ENCODE measurements at regions not wholly inside any gene's neighbourhood (a gene's known extent, or its start where the extent isn't known, plus 50 kb on each side); places are given as distances from the start of the nearest gene placed in this dataset.
"Not testable (repeated sequence)": the region's sequence is repeated elsewhere in the genome, so short reads cannot be mapped to it uniquely, and the experiment has no call there.

DNA sequence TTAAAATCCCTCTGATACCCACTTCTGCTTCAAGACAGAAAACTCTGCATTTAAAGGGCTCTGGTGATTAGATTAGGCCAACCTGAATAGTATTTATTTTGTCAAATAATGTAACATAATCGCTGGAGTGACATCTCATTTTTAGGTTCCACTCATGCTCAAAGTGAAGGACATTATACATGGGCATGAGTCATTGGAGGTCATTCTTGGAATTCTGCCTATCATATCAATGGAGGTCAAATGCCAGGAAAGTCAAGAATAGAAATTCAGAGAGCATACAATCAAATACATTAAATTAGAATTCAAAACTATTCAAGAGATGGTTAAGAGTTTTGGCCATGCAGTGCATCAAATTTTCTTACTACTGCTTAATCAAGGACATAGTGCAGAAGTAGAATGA, 50.8 kb upstream of the PRSS1 start:
- DNase-seq = no peak

DNA sequence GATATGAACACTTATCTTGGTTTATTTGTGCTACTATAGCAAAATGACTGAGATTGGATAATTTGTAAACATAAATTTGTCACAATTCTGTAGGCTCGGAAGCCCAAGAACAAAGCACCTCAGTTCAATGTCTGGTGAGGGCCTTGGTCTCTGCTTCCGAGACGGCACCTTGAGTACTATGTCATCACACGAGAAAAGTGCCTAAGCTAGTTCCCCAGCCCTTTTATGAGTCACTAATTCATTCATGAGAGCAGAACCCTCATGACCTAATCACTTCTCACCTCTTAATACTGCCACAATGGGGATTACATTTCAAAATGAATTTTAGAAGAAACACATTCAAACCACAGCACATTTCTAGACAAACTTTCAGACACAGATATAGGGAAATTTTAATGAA, 52.0 kb upstream of the PRSS1 start:
- no peak for DNase-seq

DNA sequence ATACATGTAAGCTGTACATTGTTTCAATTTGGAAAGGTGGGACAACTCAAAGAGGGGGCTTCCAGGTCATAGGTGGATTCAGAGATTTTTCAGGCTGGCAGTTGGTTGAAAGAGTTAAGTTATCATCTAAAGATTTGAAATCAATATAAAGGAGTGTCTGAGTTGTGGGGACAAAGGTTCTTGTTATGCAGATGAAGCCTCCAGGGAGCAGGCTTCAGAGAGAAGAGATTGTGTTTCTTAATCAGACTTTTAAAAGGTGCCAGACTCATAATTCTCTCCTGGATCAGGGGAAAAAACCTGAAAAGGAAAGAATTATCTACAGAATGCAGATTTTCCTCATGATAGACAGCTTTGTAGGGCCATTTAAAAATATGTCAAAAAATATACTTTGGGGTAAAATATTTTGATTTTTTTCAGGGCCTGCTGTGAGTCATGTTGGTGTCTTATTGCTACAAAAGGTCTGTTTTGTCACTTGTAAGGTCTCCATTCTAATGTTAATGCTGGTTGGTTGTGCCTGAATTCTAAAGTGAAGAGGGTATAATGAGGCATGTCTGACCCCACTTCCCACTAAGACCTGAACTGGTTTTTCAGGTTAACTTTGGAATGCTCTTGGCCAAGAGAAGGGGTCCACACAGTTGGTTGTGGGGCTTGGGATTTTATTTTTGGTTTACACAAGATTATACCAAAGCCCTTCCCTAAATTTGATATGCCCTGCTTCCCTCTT, 52.7 kb upstream of the PRSS1 start:
- DNase-seq = no peak

DNA sequence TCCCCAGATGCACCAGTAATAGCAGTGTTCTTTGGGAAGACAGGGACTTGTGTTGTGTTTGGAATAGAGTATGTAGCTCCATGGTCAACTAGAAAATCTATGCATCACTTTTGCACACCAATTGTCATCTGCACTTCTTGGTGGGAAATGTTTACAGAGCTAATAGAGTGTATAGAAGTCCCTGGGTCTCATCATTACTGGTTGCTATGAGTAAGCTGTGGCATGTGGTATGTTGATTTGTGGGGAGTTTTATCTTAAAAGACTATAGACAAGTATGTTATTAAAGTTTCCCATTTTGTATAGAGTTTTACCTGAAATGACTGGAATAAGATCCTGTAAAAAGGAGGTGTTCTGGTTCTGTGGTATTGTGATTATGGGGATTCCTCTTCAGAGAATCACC, 55.4 kb upstream of the PRSS1 start:
- no peak for DNase-seq

DNA sequence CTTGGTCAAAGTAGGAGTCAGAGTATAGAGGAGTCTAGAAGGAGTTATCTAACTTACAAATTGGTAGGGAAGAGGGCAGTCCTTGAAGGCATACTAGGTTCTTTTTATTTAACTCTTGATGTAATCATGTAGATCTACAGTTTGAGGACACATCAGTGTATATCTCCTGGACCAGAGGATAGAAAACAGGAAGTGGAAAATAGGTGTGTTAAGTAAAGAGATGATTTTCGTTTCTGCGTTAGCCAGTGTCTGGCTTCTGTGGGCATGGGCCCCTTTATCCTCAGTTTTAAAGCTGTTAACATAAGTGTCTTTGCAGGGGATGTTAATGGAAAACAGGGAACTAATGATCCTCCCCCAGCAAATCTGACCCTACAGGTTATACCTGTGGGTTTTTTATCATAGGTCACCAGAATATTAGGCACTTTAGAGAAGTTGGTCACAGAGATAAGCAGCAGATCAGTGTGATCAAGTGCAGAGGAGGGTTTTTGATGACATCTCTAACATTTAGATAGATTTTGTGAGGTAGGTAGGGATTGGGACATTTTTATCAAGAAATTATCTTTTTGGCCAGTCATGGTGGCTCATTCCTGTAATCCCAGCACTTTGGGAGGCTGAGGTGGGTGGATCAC, 58.6 kb upstream of the PRSS1 start:
- no peak for DNase-seq

DNA sequence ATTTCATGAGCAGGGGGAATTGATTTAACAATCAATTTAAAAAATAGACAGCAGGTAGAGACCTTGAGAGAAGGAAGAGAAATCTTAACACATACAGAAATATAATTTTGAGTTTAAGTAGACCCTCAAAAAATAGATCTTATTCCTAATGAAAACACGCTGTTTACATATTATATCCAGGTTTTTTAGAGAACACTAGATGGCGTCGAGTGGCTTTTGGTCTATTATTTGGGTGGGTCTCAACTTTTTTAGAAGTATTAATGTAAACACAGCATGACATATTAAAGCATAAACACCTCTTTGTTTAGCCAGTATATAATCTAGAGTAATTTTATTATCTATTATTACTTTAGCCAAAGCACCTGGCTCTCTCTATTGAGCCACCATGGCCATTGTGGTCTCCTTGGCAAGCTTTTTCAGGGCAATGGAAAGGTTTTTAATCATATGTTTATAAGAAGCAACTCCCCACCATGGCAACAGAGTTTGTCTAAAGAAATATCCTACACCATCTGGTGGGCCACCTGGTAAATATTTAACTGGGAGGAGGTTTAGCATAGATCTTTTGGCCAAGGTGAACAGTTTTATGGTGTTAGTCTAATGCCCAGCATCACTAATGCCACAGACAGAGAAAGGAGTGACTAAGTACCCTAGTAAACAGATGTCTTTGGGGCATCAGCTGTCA, 59.7 kb upstream of the PRSS1 start:
- DNase-seq = no peak

DNA sequence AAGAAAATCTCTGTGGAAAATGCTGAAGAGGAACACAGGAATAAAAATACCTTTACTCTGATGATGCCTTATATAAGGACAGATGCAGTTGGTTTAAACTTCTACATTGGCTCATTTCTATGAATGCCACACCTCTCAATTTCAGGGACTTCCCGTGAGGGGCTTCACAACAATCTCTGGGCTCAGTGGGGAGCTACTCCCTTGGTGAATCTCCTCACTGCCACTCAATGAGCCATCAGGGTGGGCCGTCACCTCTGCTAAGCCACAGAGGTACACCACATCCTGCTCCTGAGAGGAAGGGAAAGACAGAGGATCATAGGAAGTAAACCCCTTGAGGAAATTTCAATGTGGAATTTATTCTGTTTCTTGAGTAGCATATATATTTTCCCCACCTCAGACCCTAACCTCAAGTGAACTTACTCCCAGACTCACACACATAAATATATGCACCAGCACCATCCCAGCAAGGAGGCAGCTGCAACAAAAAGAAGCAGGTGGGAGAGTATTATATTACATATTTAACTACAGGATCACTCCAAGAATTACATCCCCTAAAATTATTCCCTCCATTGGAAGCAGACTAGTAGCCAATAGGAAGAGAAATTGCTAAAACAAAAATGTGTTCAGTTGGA, 63.3 kb upstream of the PRSS1 start:
- DNase-seq = no peak

DNA sequence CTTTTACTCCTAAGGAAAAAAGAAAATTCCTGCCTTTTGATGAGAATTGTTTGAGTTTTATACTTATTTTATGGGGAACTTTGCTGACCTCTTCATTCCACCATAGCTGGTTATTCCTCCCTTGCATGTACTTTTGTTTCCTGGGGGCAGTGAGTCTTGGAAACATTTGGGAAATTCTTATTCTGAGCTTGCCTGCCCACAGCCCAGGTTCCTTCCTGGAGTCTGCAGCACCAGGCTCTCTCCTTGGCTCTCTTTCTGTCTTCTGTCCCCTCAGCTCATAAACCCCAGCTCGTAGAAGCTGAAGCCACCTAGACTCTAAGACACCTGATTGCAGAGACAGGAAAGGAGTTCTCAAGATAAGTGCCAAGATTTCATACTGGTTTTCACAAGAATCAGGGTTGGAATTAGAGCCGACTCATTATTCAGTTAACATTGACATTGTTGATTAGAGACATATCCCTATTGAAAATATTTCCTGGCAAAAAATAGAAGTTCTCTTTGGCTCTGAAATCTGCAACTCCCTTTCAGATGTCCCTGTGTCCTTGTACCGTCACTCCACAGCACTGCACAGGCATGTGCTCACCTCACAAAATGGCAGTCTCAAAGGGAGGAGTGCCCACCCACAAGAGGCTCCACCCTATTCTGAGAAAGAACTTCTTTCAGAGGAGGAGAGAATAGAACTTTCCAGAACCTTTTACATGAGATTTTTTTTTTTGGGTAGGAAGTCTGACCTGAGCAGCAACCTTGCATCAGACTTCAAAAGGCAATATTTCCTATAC, 67.8 kb upstream of the PRSS1 start:
- DNase-seq = no peak

DNA sequence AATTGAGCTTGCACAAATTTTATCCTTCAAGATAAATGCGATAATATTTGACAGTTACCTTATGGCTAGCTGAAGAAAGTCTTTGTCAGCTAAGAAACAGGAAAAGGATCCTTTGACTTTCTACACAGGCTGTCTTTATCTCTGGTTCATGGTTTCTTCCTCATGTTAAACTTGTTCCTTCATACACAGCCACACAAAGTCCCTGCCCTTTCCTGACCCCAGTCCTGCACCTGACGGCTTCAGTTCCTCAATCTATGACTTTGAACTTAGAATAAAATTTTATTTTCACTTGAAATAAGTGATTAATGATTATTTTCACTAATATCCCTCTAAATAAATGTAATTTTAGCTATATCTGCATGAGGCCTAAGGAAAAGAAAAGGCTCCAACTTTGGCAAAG, 77.8 kb upstream of the PRSS1 start:
- DNase-seq = no peak

DNA sequence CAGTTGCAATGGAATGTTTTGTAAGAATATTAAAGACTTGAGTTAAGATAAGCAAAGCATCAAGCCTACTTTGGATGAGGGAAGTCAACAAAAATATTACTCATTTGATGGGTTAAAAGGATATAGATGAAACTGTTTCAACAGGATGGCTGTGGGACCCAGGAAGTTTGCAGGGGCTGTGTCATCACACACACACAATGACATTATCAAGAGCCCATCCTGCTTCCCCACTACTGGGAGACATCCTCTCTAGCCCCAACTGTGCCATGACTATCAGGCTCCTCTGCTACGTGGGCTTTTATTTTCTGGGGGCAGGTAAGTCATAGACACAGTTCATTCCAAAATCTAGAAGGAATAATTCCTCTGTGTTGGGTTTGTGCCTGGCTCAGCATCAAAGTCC, 78.8 kb upstream of the PRSS1 start:
- DNase-seq = no peak

DNA sequence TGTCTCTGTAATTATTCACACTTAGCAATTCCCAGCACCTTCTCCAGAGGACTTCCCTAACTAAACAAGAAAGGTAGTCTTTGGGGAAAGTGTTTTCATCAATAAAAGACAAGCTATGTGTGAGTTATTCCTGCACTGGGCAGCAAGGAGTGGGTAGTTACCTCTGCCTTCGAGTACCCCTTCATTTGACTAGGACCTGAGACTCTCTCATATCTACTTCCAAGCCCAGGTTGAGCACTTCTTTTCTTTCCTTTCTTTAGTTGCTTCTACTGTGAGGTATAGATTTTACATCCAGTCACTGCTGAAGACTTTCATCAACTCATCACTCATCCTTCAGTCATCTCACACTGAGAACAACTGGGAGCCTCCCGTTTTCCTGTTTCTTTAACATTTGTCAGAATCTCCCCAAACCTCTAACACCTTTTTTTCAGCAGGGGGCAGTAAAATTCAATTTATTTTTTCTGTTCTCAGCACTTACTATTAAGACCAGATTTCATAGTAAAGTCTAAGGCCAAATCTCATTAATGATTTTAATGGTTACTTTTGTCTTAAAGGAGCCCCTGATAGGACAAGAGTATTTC, 80.1 kb upstream of the PRSS1 start:
- DNase-seq = peak; percentile 11

DNA sequence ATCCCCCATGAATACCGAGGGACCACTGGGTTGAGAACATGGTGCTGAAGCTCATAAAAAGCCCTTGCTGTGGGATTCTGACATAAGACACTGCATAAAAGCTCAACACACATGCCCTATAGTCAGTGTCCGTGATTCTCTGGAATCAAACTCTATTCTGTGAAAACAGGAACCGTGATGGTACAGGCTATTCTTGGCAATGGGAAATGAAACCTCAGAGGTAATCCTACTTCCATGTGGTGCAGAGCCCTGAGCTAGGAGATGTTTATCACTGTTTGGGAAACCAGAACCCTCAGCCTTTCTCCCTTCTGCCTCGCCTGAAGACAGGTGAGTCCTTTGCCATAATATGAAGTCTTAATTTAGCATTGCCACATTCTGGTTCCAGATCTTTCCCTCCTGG, 80.8 kb upstream of the PRSS1 start:
- DNase-seq = no peak

DNA sequence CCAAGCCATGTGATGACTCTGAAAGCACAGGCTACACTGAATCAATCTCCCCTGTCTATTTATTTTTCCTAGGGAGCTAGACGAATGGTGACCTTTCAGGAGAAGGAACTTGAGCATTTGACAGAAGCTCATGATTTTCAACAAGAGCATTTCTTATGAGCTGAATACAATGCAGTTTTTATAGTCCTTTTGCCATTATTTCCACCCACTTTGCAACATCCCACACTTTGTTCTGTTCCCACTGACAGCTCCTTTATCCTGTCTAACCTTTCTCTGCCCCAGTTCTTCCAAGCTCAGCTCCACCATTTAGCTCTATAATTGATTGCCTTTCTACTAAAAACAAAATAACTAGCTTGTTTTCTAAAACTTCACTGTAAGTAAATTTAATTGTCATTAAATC, 91.9 kb upstream of the PRSS1 start:
- no peak for DNase-seq

DNA sequence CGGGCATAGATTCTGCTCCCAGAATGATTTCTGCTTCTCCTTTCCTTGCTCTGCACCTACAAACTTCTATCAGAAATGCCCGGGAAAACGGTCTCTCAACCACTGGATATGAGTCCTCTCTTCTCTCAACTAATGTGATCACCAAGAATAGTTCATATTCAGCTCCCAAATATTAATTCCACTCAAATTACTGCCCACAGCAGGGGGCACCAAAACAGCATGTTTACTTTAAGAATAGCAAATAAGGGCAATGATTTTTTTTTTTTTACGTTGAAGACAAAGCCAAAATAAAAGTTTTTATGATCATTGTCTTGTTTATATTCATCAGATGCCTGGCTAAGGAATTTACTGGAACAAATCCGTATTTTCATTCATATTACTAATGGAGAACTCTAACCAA, 94.9 kb upstream of the PRSS1 start:
- no peak for DNase-seq

DNA sequence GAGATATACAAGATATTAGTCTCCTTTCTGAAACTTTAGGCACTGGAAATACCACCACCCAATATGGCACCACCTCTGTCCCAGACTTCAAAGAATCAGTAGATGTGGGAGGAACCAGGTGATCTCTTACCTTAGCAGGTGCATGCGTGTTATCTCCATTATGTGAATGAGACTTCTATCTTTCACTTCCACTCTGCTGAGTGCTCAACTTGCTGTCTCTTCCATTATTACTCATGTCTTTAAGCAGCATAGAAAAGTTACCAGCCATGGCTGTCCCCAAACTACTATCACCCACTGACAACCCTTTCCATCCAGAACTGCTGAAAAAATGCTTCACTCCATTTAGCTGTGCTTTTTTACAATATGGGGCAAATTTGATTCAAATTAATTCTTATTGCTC, 101.5 kb upstream of the PRSS1 start:
- DNase-seq = no peak

DNA sequence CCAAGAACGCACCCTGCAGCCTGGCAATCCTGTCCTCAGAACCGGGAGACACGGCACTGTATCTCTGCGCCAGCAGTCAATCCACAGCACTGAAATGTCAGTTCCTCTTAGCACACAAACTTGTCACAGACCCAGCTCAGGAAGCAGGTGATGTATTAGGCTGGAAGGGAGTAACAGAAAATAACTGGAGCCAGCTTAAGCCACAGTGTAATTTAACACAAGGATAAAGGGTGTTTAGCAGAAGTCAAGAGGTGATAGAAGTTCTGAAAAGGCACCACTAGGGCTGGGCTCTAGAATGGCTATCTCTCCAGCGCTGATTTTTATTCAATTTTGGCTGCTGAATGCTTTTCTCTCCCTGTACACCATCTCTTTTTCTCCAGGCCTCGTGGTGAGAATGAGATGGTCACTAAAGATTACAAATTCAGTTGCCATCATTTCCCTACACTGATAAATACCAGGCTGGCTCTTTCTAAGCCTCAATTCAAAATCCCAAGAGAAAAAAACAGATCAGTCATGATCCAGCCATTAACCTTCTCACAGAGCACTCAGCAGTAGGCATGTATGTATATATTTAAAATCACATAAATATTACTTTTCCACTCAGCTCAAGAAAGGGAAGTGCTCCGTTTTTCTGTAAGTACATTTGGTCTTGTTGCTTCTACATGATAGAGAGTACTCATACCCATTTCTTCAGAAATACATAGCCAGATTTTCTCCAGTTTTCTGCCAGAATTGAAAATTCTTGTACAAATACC, 102.7 kb upstream of the PRSS1 start:
- no peak for DNase-seq

DNA sequence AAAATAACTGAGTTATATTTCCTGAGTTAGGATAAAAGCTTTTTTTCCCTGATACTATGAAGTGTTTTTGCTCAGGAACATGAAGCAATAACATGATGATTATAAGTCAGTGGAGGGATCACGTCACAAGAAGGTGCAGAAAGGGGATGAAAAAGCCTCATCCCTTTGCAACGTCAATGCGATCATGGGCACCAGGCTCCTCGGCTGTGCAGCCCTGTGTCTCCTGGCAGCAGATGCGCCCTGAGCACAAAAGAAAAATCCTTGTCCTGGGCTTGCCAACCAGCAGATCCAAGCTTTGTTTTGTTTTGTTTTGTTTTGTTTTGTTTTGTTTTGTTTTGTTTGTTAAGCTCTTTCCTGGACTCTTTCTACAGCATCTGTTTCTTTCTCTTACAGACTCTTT, 103.5 kb upstream of the PRSS1 start:
- no peak for DNase-seq

DNA sequence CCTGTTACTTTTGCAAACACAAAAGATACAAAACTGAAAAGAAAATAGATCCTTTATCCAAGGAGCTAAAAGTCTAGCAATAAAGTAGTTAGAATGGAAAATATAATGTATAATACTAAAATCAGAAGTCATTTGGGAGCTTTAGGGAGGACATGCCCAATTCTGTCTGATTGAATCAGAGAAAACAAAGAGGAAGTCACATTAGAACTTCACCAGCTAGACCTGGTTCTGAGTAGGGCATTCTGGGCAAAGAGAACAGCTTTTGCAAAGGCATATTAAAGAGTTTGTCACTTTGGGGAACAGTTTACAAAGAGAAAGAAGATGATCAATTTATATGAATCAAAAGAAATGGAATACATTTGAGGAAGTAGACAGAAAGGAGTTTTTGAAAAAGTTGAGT, 107.0 kb upstream of the PRSS1 start:
- no peak for DNase-seq

DNA sequence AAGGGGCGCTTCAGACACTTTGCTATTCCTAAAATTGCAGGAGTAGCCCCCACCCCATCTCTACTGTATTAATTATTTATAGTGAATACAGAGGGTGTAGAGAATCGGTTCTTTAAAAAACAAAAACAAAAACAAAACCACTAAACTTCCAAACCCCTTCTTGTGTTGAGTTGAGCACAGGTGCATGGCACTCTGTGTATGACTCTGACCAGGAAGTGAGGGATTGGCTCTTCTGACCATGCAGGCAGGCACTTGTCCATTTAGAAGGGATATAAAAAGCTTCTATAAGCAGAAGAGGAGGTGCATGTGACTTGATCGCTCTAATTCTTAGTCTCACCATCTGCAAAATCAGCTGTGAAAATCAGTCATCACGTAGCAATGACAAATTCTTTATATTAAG, 108.0 kb upstream of the PRSS1 start:
- DNase-seq = not testable (repeated sequence)

DNA sequence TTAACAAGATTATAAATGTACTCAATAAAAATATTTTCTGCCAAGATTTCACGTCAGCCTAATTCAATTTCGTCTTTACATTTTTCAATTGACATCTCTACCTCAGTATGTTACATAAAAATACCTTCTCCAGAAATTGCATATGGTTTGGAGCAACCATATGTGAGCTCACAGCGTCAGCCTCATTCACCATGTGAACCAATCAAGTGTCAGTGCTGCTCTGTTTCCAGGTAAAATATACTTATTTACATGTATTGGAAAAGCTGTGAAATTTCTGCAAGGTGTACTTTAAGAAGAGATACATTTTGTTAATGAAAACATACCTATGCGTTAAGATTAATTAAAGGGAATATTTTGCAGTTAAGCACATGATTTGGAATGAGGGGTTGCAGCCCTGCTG, 110.7 kb upstream of the PRSS1 start:
- DNase-seq = no peak

DNA sequence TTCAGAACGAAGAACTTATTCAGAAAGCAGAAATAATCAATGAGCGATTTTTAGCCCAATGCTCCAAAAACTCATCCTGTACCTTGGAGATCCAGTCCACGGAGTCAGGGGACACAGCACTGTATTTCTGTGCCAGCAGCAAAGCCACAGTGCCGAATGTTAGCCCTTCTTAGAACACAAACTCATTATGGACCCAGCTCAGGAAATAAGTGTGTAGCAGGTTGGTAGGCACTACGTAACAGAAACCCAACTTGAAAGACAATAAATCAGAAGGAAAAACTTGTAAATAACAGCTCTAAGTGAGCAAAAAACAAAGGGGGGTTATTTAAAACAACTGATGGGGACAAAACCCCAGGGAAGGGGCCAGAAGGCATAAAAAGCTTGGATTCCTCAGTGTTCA, 112.0 kb upstream of the PRSS1 start:
- DNase-seq = no peak

DNA sequence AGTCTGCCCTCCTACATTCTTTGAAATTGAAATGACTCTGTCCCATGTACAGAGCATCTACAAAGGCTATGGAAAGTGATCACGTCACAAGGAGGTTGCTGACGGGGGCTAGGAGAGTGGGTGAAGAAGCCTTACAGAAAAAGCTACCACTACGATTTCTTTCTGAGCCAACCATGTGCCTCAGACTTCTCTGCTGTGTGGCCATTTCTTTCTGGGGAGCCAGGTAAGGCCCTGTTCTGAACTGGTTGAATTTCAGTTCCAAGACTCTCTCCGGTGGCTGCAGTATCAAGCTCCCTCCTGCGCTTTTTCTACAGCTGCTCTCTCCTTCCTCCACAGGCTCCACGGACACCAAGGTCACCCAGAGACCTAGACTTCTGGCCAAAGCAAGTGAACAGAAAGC, 112.5 kb upstream of the PRSS1 start:
- no peak for DNase-seq
